A549 (cell line): ENCODE measurements at regions not wholly inside any gene's neighbourhood (a gene's known extent, or its start where the extent isn't known, plus 50 kb on each side); places are given as distances from the start of the nearest gene placed in this dataset.

Source experiments
- CBX2 ChIP-seq: fragments of 200-600 bp; sonication (generic); IDR thresholded peaks from 2 replicates; pipeline ENCODE4 v1.6.1; 2016; ENCODE audit warnings: low read depth, mild to moderate bottlenecking, borderline replicate concordance
- CBX8 ChIP-seq: fragments of 200-600 bp; sonication (generic); IDR thresholded peaks from 2 replicates; pipeline ENCODE4 v1.6.1; 2016
- CTCF ChIP-seq: fragments of >200 bp; sonication (Bioruptor Twin); formaldehyde crosslinking; IDR thresholded peaks from 3 replicates; pipeline ENCODE4 v1.5.1; 2016
- HEYL ChIP-seq: fragments of 250-450 bp; sonication (Bioruptor Pico); IDR thresholded peaks from 2 replicates; pipeline ENCODE4 v1.8.0; 2021; ENCODE audit warnings: mild to moderate bottlenecking, moderate library complexity
- PBX3 ChIP-seq: IDR thresholded peaks from 2 replicates; pipeline ENCODE4 v1.6.1; 2012
- POLR2A ChIP-seq: IDR thresholded peaks from 2 replicates; pipeline ENCODE4 v1.6.1; 2012; ENCODE audit warnings: mild to moderate bottlenecking, low read length
- RAD21 ChIP-seq, 2 experiments: fragments of >200 bp in 1 of 2; sonication (Bioruptor Twin) in 1 of 2; formaldehyde crosslinking in 1 of 2; IDR thresholded peaks in 1 of 2; conservative IDR thresholded peaks in 1 of 2; 2 replicates in 1 of 2; 3 replicates in 1 of 2; pipeline ENCODE4 v1.6.1; 2012 to 2018; ENCODE audit warnings: inconsistent platforms in 1 of 2
- RFX5 ChIP-seq: fragments of 450-650 bp; IDR thresholded peaks from 2 replicates; pipeline ENCODE4 v1.7.1; 2014; ENCODE audit warnings: antibody characterized with exemption, mild to moderate bottlenecking, moderate library complexity

DNA sequence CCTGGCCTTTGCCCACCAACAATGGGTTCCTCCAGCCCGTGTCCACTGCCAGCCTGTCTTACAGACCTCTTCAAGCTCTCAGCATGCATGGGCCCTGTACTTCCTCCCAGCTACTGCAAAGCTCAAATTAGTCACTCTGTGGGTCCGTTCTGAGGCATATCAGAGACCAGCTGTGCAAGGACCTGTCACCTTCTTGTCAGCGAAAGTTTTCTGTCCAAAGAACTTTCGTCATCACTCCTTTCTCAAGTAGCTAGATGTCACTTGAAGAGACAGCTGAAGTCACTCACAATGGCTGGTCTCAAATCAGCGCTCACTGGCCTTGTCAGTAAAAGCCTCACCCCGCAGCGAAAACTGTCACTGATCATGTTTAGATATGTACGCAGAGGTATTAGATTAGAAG, 91.4 kb upstream of the DYNLRB2 start:
- no peak for TF ChIP-seq CTCF
- TF ChIP-seq CBX8 = no peak
- TF ChIP-seq POLR2A = no peak
- no peak for TF ChIP-seq HEYL (CRISPR knock-in tag)
- no peak for TF ChIP-seq PBX3
- TF ChIP-seq RFX5 = no peak
- TF ChIP-seq CBX2 = no peak
- no peak for TF ChIP-seq RAD21 (conservative IDR thresholded peaks at IDR 0.05 in 1 of 2, IDR thresholded peaks at IDR 0.05 in 1 of 2)
